Stimulated activated CD4-positive, alpha-beta T cell treated with anti-CD3 and anti-CD28 coated beads, Interleukin-1b, Interleukin-23, amount 100 ng/mL, for 48 hours (primary cell): ENCODE measurements at regions not wholly inside any gene's neighbourhood (a gene's known extent, or its start where the extent isn't known, plus 50 kb on each side); places are given as distances from the start of the nearest gene placed in this dataset.
"Not testable (repeated sequence)": the region's sequence is repeated elsewhere in the genome, so short reads cannot be mapped to it uniquely, and the experiment has no call there.

Experiments used
- DNase-seq: peaks from one replicate; pipeline ENCODE4 v3.0.0-alpha.2; 2020

DNA sequence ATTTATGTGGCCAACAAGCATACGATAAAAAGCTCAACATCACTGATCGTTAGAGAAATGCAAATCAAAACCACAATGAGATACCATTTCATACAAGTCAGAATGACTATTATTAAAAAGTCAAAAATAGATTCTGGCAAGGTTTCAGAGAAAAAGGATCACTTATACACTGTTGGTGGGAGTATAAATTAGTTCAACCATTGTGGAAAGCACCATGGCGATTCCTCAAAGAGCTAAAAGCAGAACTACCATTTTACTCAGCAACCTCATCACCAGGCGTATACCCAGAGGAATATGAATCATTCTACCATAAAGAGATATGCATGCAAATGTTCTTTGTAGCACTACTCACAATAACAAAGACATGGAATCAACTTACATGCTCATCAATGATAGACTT is 478.7 kb upstream of the GALNTL6 start:
- no peak for DNase-seq

DNA sequence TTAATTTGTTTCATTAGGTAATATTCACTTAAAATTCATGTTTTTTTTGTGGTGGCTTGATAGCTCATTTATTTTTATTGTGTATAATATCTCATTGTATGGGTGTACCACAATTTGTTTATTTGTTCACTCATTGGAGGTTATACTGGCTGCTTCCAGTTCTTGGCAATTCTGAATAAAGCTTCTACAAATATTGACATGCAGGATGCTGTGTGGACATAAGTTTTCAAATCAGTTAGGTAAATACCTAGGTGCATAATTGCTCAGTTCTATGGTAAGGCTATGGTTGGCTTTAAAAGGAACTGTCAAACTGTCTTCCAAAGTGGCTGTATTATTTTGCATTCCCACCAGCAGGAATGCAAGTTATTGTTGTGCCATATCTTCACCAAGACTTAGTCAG is 504.5 kb upstream of the GALNTL6 start:
- no peak for DNase-seq

DNA sequence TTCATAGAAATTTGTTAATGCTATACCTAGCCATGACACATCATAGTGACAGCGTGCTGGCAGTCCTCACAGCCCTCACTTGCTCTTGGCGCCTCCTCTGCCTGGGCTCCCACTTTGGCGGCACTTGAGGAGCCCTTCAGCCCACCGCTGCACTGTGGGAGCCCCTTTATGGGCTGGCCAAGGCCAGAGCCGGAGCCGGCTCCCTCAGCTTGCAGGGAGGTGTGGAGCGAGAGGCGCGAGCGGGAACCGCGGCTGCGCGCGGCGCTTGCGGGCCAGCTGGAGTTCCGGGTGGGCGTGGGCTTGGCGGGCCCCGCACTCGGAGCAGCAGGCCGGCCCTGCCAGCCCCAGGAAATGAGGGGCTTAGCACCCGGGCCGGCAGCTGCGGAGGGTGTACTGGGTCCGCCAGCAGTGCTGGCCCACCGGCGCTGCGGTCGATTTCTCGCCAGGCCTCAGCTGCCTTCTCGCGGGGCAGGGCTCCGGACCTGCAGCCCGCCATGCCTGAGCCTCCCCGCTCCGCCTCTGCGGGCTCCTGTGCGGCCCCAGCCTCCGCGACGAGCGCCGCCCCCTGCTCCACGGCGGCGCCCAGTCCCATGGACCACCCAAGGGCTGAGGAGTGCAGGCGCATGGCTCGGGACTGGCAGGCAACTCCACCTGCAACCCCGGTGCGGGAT is 515.0 kb upstream of the GALNTL6 start:
- DNase-seq: not testable (repeated sequence)

DNA sequence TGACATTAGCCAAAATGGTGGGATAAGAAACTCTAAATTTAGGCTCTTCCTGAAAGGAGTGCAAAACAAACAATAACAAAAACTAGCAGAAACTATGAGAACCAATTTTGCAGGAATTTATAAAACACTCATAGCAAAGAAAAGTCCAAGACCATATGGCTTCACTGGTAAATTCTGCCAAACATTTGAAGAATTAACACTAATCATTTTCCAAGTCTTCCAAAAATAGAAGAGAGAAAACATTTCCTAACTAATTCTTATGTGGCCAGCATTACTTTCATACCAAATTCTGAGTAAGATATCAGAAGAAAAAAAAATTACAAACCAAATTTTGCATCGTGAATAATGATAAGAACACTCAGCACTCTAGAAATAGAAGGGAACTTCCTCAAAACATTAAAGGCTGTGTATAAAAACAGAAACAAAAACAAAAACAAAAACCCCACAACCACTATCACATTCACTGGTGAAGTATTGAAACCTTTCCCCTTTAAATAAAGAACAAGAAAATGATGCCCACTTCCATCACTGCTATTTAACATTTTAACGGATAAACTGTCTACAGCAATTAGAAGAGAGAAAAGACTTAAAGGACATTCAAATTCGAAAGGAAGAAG is 524.3 kb upstream of the GALNTL6 start:
- DNase-seq: no peak

DNA sequence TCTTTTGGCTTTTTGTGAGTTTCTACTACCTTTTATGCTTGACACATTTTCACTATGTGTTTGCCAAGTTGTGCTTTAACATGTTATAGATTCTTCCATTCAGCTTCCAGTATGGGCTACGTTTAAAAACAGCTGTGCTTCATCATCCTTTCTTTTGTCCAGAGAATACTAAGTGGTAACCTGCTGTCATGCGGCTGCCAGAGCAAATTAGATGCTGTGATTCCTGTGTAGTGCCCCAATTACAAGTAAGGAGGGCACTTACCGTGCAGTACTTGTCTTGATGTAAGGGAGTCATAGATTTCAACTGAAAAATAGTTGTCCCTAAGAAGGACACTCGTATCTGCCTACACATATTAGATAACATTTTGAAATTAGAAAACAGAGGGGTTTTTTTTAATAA is 531.8 kb upstream of the GALNTL6 start:
- DNase-seq: no peak

DNA sequence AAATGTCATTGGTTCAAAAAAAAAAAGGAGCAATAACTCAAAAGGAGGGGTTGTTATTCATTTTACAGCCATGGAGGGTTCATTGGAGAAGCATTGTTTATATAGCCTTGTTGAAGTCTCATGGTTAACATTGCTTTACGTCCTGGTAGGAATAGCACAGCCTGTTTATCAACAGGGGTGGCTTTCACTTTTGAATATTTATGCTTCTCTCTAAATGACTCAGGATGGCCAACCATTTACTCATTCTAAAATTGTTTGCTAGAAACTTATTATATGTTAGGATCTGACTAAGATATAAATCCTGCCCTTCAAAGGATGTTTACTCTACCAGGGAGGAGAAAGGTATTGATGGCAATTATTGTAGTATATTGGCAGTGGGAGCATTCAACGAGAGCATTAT is 534.1 kb upstream of the GALNTL6 start:
- no peak for DNase-seq

DNA sequence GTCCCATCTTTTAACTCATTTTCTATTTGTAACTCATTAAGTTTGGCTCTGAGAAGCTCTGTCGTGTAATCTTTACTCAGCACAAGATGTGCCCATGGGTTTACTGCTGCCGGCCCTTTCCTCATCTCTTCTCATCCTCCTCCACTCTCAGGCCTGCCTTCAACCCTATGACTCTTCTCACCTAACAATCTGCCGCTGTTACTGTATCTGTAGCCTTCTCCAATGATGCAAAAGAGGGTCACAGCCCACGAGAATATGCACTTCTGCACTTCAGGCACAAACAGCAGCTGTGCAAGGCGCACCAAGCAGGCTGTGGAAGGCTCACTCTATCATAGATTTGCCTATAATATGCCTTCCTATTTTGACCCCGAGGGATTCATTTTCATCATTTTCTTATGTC is 546.5 kb upstream of the GALNTL6 start:
- no peak for DNase-seq

DNA sequence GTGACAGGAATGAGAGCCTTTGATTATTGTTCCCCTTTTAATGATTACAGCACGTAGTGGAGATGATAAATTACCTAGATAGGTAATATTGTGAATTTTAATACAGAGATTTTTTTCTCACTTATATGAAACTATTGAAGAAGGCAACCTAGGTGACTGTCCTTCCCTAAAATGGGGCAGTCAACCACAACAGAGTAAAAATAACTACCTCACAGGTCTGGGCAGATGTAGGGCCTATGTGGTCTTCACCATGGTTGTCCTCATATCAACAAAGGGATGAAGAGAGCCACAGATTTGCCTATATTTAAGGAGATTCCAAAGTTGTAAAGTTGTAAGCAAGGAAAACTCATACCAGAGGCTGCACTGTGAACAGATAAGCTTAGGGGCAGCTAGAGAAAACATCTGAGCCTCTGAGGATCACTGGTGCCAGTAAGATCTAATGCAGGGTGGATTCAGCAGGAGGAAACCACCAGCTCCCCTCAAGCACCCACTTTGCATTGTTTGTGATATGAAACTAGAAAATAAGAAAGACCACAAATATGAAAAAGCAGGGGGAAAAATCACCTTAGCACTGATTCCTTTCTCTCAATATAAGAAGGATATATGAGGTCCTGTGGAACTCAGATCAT is 547.9 kb upstream of the GALNTL6 start:
- DNase-seq: no peak

DNA sequence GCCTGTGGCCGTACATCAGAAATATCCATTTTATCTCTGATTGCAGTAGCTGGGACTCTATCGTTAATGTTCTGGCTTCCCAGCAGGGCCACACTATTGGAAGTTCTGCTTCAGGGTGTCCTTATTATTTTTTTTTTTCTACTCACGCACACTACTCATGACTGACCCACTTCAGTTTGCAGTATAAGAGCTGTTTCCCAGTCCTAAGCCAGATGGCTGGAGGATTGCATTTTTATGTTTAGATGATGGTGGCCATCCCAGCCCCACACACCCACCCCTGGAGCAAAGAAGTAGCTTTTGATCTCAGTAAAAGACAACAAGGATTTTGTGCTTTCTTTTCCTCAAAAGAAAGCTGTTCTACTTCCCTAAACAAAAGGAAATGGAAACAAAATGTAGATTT is 557.0 kb upstream of the GALNTL6 start:
- DNase-seq: no peak

DNA sequence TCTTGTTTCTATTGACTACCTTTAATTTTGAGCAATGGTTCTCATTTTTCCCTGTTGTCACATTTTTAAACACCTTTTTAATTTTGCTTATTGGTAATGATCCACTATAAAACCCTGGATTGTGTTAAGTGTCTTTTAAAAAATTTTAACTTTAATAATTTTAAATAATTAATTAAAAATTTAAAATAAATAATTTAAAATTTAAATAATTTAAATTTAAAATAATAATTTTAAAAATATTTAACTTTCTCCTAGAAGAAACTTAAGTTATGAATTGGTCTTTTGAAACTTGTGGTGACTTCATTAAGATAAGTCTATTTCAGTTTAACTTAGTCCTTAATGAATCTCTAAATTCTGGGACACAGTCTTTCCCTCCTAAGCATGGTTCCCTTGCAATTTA is 566.3 kb upstream of the GALNTL6 start:
- no peak for DNase-seq

DNA sequence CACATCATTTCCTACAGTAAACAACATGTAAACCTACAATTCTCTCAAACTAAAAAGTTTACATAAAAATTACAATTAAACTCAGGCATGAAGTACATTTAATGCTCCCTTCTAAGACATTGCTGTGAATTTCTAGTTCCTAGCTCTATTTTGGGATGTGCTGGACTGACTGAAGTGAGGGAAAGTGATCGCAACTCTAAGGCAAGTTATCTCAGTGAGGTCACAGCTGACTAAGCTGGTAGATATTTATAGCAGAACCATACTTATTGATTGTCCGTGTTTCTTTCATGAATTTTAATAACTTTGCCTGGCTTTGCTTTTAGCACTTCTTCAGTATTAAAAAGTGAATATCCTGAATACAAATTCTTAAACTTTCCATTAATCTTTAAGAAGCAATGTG is 570.4 kb upstream of the GALNTL6 start:
- DNase-seq: no peak

DNA sequence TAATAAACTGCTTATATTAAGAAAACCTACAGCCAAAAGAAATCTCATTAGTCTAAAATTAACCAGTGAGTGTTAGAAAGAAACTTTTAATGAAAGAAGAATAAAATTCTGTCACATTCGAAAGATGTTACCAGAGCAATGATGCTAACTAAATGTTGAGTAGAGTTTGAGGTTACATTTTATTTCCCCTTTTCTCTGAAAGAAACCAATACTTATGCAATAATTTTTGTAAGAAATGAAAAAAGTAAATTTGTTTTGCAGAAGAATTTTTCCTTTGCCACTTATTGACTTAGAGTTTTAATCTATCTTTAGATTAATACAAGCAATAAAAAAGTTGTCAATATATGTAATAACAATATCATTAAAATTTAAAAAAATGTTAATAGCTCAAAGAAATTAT is 574.0 kb upstream of the GALNTL6 start:
- DNase-seq: no peak

DNA sequence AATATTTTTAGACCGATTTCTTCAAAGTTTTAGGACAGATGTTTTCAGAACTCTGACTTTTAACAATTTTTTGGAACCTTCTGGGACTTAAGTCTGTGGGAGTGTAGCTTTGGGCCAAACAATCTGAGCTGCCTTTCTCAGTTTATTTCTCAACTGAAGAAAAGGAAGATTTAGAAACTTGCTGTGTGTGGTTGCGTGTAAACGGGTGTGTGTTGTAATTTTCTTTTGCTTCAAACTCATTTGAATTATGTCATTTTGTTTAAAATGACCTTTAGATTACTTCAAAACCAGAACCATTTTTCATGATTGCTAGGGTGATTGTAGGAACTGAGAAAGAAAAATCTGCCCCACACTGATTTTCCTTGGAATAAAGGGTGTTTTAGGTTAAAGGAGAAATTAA is 577.7 kb upstream of the GALNTL6 start:
- no peak for DNase-seq

DNA sequence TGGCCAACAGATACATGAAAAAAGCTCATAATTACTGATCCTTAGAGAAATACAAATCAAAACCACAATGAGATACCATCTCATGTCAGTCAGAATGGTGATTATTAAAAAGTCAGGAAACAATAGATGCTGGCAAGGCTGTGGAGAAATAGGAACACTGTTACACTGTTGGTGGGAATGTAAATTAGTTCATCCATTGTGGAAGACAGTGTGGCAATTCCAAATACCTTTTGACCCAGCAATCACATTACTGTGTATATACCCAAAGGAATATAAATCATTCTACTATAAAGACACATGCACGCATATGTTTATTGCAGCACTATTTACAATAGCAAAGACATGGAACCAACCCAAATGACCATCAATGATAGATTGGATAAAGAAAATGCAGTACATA is 583.9 kb upstream of the GALNTL6 start:
- not testable (repeated sequence) for DNase-seq

DNA sequence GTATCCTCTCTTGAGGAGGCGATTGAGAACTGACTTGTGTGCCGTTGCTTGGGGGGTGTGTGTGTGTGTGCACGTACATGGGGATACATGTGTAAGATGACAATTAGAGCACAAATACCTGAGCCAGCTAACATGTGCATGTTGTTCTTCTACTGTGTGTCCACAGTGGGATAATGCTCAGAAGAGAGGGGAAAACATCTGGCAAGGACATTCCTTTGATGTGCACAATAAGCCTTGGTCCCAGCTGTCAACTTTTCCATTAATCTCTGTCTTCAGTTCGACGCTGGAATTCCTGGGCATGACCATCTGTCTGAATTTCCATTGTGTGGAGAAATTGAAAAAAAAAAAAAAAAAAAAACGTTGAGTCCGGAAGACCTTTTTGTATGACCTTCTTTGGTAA is 592.0 kb upstream of the GALNTL6 start:
- DNase-seq: no peak

DNA sequence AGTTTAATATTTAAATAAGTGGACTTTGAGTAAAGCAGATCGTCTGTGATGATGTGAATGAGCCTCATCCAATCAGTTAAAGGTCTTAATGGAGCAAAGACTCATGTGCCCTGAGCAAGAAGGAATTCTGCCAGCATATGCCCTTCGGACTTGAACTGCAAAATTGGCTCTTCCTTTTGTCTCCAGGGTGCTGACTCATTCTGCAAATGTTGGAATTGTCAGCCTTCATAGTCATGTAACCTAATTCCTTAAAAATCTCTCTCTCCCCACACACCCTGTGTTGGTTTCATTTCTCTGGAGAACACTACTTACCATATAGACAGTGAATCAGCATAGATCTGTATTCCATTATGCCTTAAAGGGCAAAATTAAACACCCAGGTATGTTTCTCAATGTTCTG is 609.8 kb upstream of the GALNTL6 start:
- DNase-seq: no peak

DNA sequence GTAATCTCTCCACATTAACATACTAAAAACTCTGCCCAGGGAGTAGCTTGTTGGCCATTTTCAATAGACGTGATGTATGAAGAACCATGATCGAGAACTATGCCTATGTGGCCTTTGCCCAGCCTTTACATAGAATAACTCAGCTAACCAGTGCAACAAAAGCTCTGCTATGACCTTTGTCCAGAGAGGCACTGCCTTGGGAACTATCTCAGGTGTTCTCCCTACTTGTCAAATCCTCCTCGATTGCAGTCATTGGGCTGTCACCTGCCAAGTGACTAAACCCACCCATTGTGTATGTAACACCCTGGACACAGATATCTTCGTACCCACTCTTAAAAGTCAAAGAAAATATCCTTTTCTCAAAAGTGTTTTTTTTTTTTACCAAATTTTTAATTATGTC is 610.3 kb upstream of the GALNTL6 start:
- no peak for DNase-seq

DNA sequence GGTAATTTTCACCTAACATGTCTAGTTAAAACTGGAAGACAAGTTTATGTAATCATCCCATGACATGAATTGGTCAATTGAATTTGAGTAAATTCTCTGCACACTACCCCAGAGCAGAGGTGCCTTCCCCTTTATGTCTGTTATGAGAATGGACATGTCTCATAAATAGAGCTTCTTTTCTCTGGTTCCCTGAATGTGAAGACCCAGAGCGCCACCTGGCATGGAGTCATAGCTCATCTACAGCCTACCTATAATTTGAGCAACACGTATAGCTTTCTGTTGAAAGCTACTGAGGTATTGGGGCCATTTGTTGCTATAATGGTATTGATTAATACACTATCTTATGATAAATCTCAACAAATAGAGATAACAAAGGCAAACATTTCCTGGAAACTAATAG is 626.5 kb upstream of the GALNTL6 start:
- DNase-seq: no peak

DNA sequence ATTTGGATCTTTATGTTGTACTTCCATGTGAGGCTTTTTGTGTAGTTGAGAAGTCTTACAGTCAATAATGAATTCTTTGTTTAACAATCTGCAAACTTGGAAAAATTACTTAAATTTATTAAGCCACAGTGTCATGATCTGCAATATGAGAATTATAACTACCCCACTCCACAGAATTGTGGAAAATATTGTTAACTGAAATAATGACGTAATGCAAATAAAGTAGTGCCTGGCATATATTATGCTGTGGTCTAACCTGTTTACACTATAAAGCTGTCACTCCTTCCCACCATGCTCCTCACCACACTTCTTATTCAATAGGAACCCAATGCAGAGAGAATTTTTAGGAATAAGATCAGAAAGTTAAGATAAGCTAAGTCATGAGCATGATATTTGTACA is 632.1 kb upstream of the GALNTL6 start:
- DNase-seq: no peak

DNA sequence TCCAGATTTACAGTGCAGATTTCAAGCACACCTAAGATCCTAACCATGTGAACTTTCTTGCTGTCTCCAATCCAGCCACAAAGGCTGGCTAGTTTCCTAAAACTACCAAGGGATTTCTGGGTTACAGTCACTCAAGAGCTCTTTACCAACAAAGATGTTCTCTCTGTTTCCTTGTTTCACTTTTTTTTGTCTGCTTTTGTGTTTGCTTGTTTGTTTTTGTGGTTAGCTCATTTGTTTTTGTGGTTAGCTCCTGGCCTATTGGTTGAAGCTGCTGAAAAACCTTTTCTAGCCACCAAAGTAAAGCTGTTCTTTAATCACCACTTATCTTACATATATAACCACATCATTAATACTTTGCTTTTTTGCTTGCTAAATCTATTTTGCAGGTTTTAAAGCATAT is 642.5 kb upstream of the GALNTL6 start:
- DNase-seq: no peak

DNA sequence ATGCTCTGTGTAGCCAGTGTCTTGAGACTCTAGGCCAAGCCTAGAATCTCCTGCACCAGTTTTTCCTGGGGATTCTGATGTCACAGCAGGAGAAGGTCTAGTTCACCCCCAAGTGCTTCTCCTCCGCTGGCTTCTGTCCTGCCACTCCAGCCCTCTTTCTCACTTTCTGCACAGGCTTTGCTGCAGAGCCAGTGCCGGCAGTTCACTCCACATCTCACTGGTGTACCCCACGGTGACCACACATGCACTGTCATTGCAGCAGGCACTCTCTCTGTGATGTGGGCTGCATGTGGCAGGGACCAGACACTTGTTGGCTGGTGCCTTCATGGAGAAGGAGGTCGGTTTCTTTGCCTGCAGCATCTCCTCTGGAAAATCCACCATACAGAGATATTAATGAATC is 643.8 kb upstream of the GALNTL6 start:
- DNase-seq: no peak

DNA sequence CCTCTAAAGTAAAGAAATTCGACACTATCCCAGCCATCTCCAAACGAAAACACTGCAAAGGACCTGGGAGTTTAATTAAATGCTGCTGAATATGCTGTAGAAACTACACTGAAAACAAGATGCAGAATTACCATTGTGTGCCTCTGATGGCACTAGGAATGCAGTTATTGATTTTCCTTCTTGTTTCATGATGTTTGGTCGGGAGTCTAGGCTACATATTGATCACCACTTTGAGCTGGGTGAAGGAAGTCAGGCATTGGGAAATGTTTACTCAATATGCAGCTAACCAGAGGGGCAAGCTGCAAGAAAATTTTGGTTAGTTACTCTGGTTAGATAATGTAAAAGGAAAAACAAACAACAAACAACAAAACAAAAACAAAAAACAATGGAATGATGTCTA is 650.7 kb upstream of the GALNTL6 start:
- no peak for DNase-seq

DNA sequence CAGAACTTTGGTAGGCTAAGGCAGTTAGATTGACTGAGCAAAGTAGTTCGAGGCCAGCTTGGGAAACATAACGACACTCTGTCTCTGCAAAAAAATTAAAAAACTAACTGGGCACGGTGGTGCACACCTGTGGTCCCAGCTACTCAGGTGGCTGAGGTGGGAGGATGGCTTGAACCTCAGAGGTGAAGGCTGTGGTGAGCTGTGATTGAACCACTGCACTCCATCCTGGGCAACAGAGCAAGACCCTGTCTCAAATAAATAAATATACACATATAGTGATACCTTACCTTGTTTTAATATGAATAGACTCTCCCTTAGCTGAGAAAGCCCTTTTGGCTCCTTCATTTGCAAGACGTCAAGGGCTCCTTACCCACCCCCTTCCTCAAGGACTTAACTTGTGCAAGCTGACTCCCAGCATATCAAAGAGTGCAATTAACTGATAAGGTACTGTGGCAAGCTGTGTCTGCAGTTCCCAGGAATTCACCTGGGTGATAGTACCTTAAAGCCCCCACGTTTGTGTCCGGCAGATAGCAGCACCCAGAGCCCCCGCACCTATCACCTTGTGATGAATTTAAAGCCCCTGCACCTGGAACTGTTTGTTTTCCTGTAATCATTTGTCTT is 655.6 kb upstream of the GALNTL6 start:
- DNase-seq: no peak

DNA sequence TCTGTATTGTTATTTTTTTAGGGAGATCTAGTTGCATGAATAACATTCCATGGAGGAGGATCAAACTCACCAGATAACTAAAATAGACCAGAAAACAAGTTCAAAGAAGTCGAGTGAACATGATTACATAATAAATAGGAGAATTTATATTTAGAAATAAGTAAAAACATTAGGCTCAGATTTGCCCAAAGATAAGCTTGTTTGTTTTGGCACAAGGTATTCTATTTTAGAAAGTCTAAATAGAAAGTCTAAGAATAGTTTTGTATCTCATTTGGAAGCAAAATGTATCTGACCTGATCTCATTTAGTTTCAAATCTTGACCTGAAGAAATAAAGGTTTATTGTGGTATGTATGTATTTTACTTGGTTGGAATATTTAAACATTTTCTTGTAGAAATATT is 670.6 kb upstream of the GALNTL6 start:
- no peak for DNase-seq
